Right lobe of liver (tissue), 6 donors: ENCODE measurements at regions not wholly inside any gene's neighbourhood (a gene's known extent, or its start where the extent isn't known, plus 50 kb on each side); places are given as distances from the start of the nearest gene placed in this dataset.

ENCODE experiments used
- ATAC-seq, 4 donors: fragments of 200-7000 bp; cut with Tn5 transposase; one replicate each; pipeline ENCODE4 v1.9.1; 2020; ENCODE audit warnings: mild to moderate bottlenecking in 4 of 4, moderate library complexity in 4 of 4
- DNase-seq, 3 donors: peaks; one replicate each; pipeline ENCODE4 v3.0.0-alpha.2; 2020
- H3K27ac ChIP-seq, 3 donors: fragments of 200-600 bp; one replicate each; pipeline ENCODE4 v1.8.0; 2022
- H3K27me3 ChIP-seq, 2 donors: fragments of 200-600 bp; one replicate each; pipeline ENCODE4 v1.8.0; 2022
- H3K36me3 ChIP-seq, 4 donors: fragments of 200-600 bp; sonication (generic) in 1 of 4; one replicate each; pipeline versions ENCODE4 v1.5.1 to v1.8.0; 2017 to 2022; ENCODE audit warnings: control low read depth in 1 of 4
- H3K4me1 ChIP-seq, 4 donors: fragments of 200-600 bp; sonication (generic) in 1 of 4; one replicate each; pipeline versions ENCODE4 v1.5.1 to v1.8.0; 2017 to 2022; ENCODE audit warnings: control low read depth in 1 of 4
- H3K4me3 ChIP-seq, 3 donors: fragments of 200-600 bp; one replicate each; pipeline ENCODE4 v1.8.0; 2022
- H3K9me3 ChIP-seq, 4 donors: fragments of 200-600 bp; sonication (generic) in 1 of 4; one replicate each; pipeline versions ENCODE4 v1.5.1 to v1.8.0; 2017 to 2022; ENCODE audit warnings: control low read depth in 1 of 4
- CTCF ChIP-seq, 4 donors: fragments of 200-600 bp in 3 of 4; fragments of 450-650 bp in 1 of 4; IDR thresholded peaks; one replicate each; pipeline versions ENCODE4 v1.5.1 to v1.8.0; 2016 to 2022; ENCODE audit warnings: antibody characterized with exemption in 4 of 4, mild to moderate bottlenecking in 2 of 4
- POLR2A ChIP-seq: fragments of 450-650 bp; IDR thresholded peaks from one replicate; pipeline ENCODE4 v1.6.1; 2017; ENCODE audit warnings: antibody characterized with exemption, mild to moderate bottlenecking
- WGBS: methylation state at CpG from one replicate; pipeline ENCODE4 v1.1.6; 2018; ENCODE audit warnings: low coverage, low lambda C conversion rate; ENCODE audit not compliant: insufficient coverage; ENCODE audit errors: missing lambda C conversion rate; 5-methylcytosine and 5-hydroxymethylcytosine counted together
- intact Hi-C, 2 donors: fragments of 100-400 bp; cut with DNase I; formaldehyde crosslinking; loops; one replicate each; pipeline versions ENCODE4 v1.11.2 to v1.14.1; 2022
- donor health status: DM: no; HTN: yes; CAD: no.
- donor health status: DM: no; HTN: no; CAD: no.
- donor health status: DM: no; HTN: no; CAD: no.
- donor health status: DM: no; HTN: yes; CAD: no.
- donor health status: DM: no; HTN: yes; CAD: no.

DNA sequence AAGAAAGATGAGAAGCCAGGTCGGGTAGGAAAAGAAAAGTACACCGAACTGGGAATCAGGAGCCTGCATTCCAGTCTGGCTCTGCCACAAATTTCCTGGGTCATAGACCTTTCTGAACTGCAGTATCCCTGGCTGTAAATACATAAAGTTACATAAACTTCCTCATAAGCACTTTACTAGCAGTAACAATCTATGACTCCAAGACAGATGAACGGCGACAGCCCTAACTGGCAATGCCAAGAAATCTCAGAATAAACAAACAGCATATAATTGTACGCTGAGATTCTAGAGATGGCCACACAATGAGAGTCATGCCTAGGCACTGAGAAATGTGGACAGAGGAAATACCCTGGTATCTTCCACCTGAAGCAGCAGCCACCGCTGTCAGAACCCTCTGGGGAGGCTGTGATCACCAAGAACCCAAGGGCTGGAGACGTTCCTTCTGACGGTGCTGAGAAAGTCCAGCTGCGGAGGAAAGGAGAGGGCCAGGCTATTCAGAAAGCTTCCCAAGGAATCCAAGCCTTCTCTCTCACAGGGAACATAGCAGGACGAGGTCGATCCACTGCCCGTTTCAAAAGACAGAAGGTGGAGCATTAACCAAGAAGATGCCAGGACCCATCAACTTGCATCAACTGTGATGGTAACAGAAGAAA, 89.3 kb upstream of the SLC66A3 start:
- H3K27ac ChIP-seq: no peak overlapping the region
- no peaks in the 10 kb centered on the region for H3K4me1 ChIP-seq
- no peaks in the 10 kb centered on the region for H3K27me3 ChIP-seq
- DNase-seq (no peak), ATAC-seq (no peak)
- 21% methylated on average over 8 of the region's 12 CpGs for WGBS
- no peak for TF ChIP-seq POLR2A
- TF ChIP-seq CTCF (IDR thresholded peaks at IDR 0.05): no peak
- H3K36me3 ChIP-seq: no peaks in the 10 kb centered on the region
- H3K9me3 ChIP-seq: no peaks in the 10 kb centered on the region
- H3K4me3 ChIP-seq: no peak overlapping the region
- intact Hi-C loops: no loop called here

GRCh38 chr2:11067221-11068078, 87.8 kb upstream of the SLC66A3 start:
- intact Hi-C loops: no loop called here
- Histone ChIP-seq H3K27me3 (no peaks in the 10 kb centered on the region), H3K36me3 (no peaks in the 10 kb centered on the region), H3K27ac (no peak overlapping the region), H3K4me1 (no peaks in the 10 kb centered on the region), H3K4me3 (no peak overlapping the region), H3K9me3 (no peaks in the 10 kb centered on the region)
- no peak for TF ChIP-seq CTCF (IDR thresholded peaks at IDR 0.05)
- TF ChIP-seq POLR2A: no peak
- ATAC-seq (no peak), DNase-seq (no peak)
- 82% methylated on average over 10 of the region's 22 CpGs for WGBS

DNA sequence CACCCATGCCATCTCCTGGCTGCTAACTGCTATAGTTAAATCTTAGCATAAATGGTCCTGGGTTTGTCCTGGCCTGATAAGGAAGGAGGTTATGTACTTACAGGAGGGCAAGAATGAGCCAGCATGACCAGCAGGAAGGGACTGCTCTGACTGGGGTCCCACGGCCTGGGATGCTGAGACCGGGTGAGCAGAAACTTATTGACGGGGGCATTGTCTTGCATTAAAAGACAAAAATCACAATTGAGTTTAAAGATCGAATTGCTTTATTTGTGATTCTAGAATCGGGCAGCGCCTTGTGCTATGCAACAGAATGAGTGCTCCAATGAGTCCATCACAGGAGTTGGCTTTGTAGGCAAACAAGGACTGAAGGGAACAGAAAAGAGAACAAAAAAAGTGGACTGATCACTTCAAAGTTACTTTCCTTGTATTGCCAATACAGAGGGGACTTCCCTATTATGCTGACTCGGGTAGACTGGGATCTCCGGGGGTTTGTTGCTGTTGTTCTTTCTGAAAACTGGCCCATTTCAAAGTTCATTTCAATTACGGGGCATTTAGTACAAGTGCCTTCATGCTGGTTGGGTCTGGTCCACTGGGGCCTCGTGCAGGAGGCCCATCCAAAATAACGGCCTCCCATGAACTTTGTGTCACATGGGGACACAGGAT, 87.1 kb upstream of the SLC66A3 start:
- no peak overlapping the region for H3K27ac ChIP-seq
- no peaks in the 10 kb centered on the region for H3K36me3 ChIP-seq
- ATAC-seq (no peak), DNase-seq (no peak)
- TF ChIP-seq POLR2A (no peak), CTCF (IDR thresholded peaks at IDR 0.05) (no peak)
- intact Hi-C loops: no loop called here
- H3K9me3 ChIP-seq: no peaks in the 10 kb centered on the region
- H3K4me3 ChIP-seq: no peak overlapping the region
- no peaks in the 10 kb centered on the region for H3K27me3 ChIP-seq
- WGBS: 70% methylated on average over 10 of the region's 11 CpGs
- H3K4me1 ChIP-seq: no peaks in the 10 kb centered on the region

- H3K9me3 ChIP-seq: no peaks in the 10 kb centered on the region
- H3K27me3 ChIP-seq: no peaks in the 10 kb centered on the region
- intact Hi-C loops: no loop called here
- TF ChIP-seq POLR2A (no peak), CTCF (IDR thresholded peaks at IDR 0.05) (no peak)
- no peaks in the 10 kb centered on the region for H3K36me3 ChIP-seq
- H3K4me3 ChIP-seq: no peak overlapping the region
- H3K4me1 ChIP-seq: no peaks in the 10 kb centered on the region
- no peak overlapping the region for H3K27ac ChIP-seq
- no peak for DNase-seq
- ATAC-seq: no peak
- WGBS: 86% methylated on average over 5 of the region's 13 CpGs
These were observed 86.3 kb upstream of the SLC66A3 start for GRCh38 chr2:11068856-11069526.
